Activated CD4-positive, alpha-beta T cell treated with anti-CD3 and anti-CD28 coated beads, Interleukin-2, Interleukin-6, amounts not matched to agents 100 ng/mL and 50 ng/mL, durations not matched to agents 16 hours and 8 hours (primary cell): ENCODE measurements at regions not wholly inside any gene's neighbourhood (a gene's known extent, or its start where the extent isn't known, plus 50 kb on each side); places are given as distances from the start of the nearest gene placed in this dataset.

ENCODE experiments used
- DNase-seq: peaks from one replicate; pipeline ENCODE4 v3.0.0-alpha.2; 2020

DNA sequence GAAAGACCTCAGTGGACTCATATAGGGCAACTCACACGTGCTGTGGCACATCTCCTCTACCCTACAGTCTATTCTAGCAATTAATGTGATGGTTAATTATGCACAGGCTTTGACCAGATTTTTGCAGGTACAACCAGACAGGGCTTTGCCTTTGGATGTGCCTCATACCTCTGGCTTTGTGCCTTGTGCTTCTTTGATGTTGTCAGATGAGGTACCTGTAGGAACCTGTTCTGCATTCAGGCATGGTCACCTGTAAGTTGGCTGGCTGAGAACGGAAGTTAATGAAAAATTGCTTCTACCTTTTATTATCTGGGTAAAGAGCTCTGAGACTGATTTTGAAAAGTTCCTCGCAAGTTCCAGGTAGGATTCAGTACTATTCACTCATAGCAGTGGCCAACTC lies 462.9 kb upstream of the ZFHX3 start:
- no peak for DNase-seq

DNA sequence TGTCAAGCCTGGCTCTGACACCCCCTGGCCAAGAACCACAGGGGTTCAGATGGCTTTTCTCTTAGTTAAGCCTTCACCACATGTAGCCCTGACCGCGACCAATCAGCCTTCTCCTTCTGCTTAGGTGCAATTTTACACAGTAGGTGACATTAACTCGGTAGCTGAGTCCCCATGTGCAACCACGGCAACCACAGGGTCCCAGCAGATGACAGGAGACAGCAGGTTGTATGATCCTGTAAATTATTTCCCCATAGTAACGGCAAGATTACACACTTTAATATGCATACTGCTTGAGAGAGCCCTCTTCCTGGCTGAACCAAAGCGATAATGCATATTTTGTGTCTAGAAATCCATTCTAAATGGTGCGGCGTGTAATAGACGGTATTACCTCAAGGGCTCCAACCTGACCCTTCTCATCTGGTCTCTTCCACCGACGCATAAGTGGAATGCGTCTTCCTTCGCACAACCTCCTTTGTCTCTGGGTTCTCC lies 458.7 kb upstream of the ZFHX3 start:
- DNase-seq: no peak

DNA sequence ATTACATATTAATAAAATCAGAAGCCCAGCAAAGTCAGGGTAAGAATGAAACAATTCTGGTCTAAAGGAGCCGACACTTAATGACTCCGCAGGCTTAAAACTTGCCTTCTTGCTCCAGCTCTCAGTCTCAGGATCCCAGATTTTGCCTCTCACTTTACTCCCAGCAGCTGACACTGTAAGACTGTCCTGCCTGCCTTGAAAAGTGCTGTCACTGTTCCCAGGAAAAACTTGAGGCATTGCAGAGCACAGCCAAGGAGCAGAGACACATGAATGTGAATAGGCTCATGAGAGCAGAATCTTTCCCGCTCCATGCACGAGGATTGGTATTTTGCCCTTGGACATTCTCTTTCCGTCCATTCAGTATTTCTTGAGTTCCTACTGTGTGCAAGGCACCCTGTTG lies 457.6 kb upstream of the ZFHX3 start:
- DNase-seq: no peak

DNA sequence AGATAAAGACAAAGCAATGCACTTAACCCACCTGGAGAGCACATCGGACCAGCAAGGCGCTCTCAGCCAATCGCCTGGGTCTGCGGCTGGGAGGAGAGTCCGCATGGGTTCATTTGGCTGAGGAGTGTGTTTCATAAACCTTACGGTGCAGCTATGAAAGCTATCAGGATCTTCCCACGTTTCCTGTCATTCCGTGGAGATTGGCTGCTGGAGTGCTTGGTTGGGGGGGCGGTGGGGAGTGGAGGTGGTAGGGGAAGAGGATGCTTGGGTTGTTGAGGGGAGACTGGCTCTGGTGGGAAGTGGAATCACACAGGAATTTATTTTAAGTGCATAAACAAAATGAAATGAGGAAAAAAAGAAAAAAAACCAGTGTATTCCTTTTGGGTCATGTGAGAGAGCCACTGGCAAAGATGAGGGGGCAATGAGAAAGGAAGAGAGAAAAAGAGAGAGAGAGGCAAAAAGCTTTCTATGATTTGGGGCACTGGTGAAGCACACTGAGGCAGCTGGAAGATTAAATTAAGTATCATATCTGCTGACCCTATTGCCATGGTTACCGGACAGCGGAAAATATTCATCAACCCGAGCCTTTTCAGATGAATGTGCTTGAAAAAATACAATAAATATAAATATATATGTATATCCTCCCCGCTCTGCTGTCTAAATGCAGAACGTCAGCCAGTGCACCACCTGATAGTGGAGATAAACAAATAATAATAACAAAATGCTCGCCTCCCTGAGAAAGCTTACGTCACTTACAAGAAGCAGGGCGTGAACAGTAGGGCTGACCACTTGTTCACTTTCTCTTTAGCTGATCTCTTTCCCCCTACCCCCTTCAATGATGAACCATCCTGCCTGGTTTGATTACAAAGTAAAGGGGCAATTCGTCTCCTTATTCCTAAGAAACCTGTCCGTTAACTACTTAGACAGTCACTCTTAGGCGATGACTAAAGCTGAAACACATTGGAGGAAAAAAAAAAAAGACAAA lies 457.0 kb upstream of the ZFHX3 start:
- DNase-seq: no peak

DNA sequence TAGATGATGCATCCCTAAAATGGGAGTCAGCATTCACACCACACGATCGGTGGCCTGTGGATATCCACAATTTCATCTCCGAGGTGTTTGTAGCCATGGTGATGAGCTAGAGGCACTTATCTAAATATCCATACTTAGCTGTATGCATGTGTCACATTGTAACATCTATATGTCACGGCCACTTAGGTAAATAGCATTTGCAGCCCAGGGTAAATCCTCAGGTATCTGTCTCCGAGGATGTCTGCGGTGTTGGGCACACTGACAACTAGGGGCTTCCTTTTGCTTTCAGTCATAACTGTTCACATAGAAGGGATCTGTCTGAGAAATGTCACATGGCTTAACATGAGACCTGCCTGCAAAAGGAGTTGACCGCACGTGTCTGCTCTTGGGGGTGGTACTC lies 455.2 kb upstream of the ZFHX3 start:
- DNase-seq: no peak

DNA sequence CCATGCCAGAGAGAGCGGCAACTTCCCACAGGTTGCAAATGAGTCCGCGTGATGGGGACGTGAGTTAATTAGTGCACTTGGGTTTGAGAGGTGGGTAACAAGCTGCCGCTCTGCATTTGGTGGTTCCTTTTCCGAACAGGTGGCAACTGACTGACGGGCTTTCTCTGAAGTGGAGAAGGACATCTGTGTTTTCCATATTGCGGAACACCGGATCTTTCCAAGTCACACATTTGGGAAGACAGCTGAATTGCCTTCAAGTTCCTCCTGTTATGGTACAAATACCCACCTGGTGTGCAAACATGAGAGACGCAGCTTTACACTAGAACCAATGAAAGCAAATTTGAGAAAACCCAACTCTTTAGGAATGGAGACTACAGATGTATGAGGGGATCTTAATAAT lies 451.3 kb upstream of the ZFHX3 start:
- no peak for DNase-seq

DNA sequence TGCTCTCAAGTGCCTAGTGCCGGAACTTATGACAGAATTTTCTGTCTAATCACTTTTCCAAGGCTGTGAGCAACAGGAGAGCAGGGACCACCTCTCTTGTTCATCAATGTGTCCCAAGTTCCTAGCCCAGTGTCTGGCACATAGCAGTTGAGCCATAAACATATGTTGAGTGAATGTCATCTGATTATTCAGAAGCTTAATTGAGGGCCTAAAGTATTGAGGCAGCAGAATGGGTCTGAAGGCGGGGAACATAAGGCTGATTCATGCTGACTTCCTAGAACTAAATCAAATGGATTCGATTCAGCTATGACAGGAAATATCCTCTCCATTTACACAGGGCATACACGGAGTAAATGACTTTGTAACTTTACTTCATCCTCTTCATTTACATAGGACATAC lies 438.0 kb upstream of the ZFHX3 start:
- no peak for DNase-seq

DNA sequence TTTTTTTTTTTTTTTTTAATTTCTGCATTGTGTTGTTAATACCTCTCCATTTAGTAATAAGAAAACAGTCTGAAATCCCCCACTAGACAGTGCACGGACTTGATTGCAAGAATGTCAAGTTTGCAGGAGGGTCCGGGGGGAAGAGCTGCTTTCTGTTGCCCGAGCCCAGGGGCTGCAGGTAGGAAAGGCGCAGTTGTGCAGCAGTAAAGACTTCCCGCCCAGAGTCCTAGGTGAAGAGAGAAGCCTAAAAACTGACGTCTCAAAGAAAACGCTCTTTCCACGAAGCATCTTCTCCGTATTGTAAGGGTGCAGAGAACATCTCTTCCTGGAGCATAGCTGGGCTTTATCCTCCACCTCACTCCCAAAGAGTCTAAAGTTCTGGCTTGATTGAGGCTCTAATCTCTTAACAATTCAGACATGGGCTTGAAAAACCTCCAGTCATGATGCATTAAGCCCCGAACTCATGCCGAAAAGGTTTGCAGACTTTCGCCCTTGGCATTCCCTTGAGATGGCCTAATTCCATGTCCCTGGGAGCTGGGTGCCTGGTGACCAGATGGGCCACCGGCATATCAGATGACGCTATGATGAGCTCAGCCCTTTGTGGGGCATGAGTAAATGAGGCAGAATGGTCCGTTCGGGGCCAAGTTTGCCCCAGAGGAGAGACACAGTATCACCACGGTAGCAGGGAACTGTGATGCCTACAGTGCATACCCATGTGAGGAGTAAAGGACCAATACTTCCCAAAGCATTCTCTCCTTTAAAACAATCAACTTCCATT lies 436.2 kb upstream of the ZFHX3 start:
- DNase-seq: no peak

DNA sequence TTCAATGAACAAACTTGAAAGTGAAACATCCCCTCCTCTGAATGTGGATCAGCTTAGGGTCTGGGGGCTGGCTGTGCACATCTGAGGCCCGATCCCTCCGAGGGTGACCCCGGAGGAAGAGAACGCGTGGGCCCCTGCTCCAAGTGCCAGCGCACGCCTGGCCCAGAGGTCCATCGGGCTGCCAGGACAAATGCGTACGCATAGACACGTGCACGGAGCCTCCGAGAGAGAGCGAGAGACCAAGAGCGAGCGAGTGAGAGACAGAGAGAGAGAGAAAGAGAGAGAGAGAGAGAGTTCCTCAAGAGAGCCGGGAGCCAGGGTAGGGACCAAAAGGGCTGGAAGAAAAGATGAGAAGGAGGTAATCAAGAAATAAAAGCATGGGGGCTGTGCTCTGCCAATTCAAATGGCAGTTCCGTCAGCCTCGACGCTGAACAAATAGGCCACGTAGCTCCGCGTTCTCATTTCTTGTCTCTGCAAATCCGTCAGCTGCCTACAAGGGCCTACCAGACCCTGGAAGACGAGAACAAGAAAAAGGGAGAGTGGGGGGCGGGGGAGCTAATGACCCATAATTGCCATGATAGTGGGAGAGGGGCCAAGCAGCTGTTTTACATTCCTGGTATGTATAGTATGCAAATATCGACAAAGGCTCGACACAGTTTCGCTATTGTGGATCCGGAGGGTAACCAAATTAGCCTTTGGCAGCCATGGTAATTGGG lies 435.3 kb upstream of the ZFHX3 start:
- no peak for DNase-seq

DNA sequence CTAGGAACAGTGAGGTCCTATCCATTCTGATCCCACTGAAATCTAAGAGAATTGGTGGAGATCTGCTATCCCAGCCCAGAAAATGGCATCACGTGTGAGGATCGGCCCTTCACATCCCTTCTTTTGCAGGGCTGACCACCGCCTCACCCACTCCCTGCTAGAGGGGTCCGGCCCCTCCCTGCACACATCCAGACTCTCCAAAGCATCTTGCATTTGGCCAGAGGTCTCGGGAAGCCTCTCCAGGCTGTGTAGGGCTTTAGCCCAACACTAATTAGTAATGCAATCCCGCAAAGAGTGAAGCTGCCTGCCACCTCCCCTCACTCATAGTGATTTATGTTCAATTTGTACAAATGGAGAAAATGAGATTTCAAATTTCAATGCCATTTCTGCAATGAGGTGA lies 434.4 kb upstream of the ZFHX3 start:
- DNase-seq: no peak

DNA sequence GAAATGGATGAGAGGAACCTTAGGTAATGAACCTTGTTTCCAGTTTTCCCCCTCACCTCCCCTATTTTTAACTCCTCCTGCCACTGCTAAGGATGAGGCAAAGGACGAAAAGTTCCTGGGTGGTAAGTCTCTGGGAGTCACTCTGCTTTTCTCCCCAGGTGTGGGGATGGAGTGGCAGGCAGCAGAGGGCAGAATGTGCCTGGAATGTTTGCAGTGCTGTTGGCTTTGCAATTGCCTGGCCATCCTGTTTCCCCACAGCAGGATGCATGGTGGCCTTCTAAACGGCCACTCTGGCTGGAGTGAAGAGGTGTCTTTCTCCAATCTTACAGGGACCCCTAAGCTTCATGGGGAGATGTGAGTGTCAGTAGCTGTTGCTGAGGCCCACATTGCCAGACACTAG lies 432.5 kb upstream of the ZFHX3 start:
- DNase-seq: no peak

DNA sequence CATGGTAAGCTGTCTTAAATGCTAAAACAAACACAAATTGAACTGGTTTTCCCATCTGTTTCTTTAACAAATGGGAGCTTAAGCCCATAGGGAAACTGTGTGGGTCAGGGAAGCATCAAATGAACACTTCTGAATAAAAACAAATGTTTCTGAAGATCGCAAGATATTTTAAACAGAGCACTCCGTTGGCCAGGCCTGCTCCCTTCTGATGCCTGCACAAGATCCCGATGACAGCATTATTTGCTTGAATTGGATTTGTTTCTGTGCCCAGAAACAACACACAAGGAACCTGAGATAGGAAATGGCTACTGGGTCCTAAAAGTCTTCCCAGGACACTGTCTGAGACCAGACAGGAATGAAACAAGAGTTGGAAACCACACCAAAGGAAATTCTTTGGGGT lies 425.8 kb upstream of the ZFHX3 start:
- no peak for DNase-seq

DNA sequence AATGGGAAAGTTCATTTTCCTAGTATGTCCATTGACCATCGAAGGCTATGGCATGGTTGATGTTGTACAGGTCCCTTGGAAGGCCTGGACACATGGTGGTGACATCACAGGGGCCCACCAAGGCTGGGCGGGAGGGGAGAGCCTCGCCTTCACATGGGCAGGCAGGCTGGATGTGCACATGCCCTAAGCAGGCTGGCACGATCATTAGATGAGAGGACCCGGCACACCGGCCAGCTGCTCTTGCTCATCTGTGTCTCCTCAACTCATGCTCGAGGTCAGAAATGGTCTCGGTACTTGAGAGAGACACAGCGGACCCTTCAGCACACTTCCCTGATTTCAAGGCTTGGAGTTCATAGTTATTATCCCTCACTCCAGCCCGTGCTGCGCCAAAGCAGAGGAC lies 416.9 kb upstream of the ZFHX3 start:
- no peak for DNase-seq

DNA sequence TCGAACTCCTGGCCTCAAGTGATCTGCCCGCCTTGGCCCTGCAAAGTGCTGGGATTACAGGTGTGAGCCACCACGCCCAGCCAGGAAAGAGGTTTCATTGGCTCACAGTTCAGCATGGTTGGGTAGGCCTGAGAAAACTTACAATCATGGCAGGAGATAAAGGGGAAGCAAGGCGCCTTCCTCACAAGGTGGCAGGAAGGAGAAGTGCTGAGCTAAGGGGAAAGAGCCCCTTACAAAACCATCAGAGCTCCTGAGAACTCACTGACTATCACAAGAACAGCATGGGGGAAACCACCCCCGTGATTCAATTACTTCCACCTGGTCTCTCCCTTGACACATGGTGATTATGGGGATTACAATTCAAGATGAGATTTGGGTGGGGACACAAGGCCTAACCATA lies 411.7 kb upstream of the ZFHX3 start:
- DNase-seq: no peak

DNA sequence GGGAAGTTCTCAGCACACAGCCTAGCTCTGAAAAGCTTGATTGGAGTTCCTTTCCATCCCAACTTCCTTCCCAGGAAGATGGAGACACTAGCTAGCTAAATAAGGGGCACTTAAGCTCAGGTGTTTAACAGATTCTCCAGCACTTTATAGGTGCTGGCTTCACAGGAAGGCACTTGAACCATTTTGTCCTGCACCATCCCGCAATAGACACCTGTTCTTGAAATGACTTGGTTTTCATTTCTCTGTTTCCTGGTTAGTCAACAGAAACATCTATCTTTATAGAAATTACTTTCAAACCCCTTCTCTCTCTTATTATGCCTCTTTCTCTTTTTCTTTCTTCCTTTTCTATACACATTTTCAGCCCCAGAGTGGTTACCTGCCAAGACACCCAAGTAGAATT lies 409.9 kb upstream of the ZFHX3 start:
- DNase-seq: no peak

DNA sequence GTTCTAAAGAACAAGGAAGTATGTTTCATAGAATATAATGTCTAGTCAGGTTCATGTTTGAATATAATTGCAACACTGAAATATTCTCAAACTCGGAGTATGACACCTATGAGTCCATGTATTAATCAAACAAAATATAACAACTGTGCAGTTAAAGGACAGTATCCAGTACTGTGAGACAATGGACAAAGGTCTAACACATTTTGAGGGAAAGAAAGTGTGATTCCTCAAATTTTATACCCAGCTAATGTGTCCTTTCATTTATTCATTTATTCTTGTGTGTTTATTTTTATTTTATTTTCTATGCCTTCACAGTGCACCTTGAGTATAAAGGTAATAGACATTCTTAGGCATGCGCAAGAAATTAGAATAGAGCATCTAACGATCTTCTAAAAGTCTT lies 401.0 kb upstream of the ZFHX3 start:
- DNase-seq: no peak

DNA sequence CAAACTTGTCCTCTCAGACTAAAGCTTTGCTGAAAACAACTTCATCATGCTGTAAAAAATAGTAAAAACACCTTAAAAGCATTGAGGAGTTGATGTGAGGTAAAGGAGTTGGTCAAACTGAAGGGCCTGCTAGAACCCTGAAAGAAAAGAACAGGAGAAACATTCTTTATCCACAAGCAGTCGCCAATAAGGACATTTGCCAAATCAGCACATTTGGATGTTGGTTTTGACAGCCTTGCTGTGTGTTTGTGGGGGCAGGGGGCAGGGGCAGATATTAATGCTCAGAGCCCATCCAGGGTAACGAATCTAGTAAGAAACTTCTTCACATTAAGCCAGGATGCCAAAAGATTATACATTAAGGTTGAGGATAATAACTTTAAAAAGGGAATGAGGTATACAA lies 399.9 kb upstream of the ZFHX3 start:
- DNase-seq: no peak

DNA sequence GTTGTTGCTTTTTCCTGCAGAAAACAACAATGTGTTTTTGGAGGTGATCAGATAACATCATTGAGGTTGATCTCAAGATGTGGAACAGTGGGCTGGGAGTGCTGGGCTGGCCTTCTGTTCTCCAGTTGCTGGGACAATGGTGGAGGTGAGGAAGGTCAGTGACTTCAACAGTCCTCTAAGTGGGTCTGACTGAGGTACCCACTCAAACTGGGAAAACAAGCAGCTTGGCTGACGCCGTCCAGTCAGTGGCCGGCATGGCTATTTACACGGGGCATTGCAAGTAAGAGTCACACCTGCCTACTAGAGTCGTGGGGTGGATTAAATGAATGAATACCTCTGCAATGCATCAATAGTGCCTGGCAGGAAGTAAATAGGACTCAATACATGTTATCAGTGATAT lies 386.7 kb upstream of the ZFHX3 start:
- no peak for DNase-seq

DNA sequence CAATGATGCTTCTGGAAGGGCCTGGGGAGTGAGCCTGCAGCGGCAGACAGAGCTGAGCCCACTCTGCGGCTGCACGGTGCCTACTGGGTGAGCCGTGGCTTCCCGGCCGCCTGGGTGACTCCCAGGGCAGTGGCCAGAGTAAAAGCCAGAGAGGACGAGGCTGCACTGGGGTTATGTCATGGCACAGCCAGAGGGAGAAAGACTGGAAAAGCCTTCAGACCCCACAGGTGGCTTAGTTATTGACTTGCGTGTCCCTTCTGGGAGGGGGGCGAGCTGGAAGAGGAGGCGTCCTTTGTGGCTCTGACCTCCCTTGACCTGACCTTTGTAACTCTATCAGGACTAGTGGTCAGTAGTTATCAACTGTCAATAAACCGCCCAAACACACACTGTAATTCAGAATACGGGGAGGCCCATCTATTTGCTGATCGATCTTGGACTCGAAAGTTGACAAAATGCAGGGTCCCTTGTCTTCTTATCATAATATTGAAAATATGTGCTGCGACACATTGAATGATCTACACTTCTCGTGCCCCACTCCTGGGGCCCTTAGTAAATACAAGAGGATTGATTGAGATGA lies 385.9 kb upstream of the ZFHX3 start:
- no peak for DNase-seq

DNA sequence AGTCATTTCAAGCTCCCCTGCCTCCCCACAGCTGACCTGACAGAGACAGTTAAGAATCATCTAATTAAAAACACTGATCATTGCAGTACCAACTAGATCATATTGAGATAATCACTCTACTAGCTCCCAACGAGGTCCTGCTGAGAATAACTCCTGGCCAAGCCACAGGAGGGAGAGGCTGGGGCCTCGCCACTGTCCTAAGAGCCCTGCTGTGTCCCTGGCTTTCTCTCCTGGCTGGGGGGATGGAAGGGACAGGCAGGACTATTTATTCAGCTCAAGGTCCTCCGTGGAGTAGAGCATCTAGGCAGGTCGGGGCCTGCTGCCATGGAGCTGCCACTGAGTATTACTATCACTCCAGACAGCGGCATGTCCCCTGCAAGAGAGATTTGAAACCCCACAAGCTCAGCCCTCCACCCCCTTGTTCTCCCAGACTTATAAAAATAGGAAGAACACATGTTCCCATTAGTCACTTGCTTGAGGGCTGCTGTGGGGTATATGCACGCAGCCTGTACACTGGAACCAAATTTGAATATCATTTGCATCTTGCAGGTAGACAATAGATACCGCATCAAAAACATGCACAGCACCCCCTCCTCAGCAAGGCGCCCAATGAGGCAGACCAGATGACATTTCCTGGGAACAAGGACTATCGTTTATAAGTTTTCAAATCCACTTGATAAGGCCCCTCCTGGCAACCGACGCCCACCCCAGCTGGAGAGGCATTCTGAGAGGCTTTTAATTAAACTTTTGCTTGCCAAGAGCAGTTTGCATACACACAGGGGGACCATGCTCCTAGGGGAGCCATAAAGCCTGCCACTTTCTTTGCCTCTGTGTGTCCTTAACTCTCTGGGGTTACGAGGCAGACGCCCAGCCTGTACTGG lies 385.2 kb upstream of the ZFHX3 start:
- no peak for DNase-seq

DNA sequence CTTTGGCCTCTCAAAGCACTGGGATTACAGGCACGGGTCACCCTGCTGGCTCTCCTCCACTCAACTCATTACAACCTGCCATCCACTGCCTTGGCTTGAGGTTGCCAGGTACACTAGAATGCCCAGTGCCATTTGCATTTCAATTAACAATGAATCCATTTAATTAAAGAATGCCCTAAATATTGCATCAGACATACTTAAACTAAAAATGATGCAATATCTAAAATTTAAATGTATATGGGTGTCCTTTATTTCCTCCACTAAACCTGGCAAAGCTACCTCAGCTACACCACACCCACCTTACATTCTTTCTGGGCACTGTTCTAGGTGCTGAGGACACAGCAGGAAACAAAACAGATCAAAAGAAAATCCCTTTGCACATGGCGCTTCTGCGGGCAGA lies 382.2 kb upstream of the ZFHX3 start:
- no peak for DNase-seq

DNA sequence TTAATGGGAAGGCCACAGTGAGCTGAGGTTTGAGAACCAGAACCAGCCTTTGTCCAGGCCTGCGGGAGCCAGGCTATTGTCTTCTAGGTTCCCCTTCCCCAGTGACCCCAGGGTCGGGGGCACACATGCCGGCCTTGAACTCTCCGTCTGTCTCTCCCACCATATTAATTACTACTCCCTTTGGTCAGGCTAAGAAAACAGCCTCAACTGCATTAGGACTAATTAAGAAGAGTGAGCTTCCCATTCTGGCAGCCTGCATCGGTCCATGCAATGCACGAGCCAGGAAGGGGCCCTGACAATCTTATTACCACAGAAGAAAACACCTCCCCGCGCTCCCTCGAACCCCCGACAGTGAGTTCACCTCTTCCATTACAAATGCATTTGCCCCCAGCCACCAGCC lies 380.2 kb upstream of the ZFHX3 start:
- DNase-seq: no peak
